Smooth muscle cell of the brain vasculature (primary cell): ENCODE measurements at regions not wholly inside any gene's neighbourhood (a gene's known extent, or its start where the extent isn't known, plus 50 kb on each side); places are given as distances from the start of the nearest gene placed in this dataset.
"Not testable (repeated sequence)": the region's sequence is repeated elsewhere in the genome, so short reads cannot be mapped to it uniquely, and the experiment has no call there.

Experiments used
- DNase-seq: peaks from one replicate; pipeline ENCODE4 v3.0.0-alpha.2; 2012; ENCODE audit warnings: low read depth, low spot score

DNA sequence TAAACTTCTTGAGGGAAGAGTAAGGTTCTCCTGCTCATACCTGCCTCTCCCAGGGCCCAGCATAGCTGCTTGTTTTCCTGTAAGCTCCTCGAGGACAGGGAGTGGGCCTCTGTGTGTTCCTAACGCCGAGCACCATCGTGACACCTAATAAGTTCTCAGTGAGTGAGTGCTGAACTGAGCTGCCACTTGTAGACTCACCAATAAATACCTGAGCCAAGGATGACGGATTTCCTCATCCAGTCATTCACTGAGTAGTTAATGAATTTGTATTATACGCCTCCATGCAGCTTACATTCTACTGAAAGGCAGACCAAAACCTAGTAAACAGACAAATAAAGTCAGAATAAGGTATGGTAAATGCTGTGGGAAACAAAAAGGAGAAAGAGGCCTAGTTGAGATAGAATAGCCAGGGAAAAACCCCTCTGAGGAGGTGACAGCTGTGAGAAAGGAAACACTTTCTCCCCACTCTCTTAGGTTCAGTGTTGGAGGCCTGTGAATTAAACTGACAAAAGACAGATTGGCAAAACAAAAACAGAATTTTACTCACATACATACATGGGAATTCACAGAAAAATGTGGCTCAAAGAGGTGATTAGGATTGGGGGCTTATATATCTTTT, 138.6 kb downstream of the B3GNT2 start:
- no peak for DNase-seq

DNA sequence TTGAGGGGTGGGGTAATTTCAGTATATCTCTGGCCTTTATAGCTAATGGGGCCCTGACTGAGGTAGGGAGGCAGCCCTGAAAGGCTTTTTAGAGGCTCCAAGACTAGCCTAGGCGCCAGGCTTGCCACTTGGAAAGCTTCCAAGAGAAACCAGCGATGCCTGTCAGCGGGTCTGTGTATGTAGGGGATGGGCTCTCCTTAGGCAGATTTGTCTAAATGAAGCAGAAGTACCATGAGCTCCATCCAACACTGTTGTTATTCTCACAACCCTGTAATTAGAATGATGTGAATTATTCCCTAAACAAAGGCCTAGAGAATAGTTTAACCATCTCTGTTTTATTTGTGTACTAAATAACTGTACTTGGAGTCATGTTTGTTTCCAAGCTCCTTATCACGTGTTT, 138.1 kb downstream of the B3GNT2 start:
- DNase-seq, result no peak

DNA sequence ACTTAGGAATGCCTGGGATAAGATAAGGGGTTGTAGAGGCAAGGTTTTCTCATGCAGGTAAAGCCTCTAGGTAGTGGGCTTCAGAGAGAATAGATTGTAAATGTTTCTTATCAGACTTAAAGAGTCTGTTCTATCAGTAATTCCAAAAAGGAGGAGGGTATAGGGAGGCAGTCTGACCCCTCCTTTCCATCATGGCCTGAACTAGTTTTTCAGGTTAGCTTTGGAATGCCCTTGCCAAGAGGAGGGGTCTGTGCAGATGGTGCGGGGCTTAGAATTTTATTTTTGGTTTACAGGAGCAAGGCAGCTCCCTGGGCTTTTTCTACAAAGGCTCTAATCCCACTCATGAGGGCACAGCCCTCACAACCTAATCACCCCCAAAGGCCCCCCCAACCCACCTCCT, 135.0 kb downstream of the B3GNT2 start:
- no peak for DNase-seq

DNA sequence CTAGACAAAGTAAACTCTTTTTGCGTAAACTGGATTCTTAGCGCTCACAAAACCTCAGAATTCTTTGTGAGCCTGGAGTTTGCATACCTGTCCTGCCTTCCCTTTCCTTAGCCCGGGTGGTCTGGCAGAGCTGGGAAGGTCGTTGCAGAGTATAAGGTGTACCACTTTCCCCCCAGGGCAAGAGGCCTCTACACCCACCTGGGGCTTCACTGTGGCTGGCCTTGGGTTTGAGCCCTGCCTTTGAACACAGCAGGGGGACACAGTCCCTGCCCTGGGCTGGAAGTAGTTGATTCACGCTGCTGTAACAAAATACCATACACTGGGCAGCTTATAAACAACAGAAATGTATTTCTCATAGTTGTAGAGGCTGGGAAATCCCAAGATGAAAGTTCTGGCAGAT, 133.9 kb downstream of the B3GNT2 start:
- no peak for DNase-seq

DNA sequence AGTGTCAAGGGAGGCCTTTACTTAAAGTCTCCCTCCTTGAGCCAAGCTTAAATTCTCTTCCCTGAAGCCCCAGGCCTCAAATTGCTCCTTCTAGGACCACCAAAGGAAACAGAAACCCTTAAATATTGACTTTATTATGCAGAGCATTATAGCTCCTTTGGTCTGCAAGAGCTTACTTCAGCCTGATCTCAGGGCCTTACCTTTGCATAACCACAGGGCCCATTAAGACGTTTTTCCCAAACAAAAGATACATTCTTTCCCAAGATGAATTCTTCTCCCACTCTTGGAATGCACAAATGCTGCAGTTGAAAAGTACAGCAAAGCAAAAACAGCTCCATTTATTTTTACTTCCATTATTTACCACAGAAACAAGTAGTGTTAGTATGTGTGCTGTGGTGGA, 130.8 kb downstream of the B3GNT2 start:
- DNase-seq, result no peak

DNA sequence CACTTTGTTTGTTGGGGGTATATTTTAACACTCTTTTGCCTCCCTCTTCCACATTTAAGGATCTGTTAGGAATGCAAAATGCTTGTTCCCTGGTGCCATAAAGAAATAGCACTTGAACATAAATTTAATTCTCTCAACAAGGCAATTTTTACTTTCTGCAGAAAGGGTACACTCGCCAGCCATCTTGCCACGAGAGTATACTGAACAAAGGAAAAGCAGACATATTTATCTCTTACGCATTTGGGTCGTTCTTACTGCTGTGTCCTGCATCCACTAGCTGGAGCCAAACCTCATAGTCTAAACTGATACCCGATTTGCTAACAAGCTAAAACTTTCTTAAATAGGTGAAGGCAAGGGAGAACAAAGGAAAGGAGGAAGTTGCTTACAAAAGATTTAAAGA, 129.5 kb downstream of the B3GNT2 start:
- no peak for DNase-seq

DNA sequence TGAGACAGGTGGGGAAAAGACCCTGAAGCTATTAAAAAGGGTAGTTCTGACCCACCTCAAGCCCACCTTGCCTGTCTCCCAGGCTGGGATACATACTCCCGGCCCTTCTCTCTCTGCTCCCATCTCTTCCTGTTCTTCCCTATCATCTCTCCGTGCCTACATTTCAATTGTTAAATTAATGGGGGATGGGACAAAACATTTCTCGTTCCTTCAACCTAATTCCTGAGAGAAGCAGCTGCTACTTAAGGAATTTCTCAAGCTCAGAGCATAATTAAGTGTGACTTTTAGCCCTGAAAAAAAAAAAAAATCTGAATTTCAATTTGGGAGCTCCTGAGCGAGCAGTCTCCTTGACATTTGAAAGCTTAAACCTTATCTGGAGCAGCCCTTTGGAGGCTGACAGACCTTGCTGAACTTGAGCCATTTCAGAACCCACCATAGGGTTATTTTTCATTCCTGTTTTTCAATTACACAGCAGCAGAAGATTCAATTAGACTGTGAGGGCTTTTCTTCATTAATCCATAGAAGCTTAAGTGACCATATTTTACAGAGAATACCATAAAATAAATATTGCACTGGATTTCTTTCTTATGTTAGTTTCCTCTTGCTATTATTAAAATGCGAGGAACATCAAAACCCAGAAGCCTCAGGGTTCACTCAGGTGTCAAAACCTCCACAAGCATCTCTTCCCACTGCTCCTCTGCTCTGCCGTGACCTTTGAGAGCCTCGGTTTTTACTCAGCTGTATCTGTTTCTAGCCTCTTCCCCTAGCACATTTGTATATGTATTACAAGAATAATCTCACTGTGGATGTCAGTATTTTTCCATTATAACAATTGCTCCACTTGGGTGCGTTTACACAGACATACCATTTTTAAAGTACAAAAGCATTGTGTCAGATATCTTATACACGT, 125.7 kb downstream of the B3GNT2 start:
- no peak for DNase-seq

DNA sequence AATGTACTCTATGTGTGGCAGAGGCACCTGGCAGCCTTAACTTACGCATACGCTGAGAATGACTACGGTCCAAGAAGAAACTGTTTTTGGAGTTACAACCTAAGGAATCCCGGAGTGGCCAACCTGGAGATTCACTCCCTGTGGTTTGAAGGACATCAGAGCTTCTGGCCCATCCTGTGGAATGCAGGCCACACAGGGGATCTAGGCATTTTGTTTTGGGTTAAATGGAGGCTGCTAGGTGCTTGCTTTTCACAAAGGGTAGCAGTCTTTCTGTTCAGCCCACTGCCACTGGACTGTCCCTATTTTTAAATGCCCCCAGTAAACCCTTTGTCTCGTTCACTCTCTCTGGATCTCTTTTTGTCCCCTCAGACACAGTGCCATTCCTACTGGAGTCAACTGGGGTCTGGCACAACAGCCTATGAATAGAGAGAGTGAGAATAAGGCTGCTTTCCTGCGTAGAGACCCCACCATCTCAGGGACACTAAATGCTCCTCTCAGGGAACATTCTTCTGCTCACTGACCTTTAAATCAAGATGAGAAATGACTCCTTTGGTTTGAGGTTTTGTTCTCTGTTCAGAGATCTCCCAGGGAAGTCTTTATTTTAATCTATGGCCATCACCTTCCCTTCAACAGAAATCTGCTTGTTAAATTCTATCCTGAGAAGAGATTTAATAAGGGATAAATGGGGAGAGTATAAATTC, 124.9 kb downstream of the B3GNT2 start:
- DNase-seq, result no peak

DNA sequence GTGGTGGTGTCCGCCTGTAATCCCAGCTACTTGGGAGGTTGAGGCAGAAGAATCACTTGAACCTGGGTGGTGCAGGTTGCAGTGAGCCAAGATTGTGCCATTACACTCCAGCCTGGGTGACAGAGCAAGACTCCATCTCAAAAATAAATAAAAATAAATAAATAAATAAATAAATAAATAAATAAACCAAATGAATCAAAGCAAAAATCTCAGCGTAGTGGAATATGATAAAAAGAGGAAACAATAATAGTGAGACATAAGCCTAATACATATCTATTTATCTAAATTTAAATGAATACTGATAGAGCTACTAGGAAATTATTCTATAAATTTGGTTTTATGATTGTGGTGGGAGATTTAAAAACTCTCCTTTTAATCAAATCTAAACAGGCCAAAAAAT, 124.2 kb downstream of the B3GNT2 start:
- not testable (repeated sequence) for DNase-seq

DNA sequence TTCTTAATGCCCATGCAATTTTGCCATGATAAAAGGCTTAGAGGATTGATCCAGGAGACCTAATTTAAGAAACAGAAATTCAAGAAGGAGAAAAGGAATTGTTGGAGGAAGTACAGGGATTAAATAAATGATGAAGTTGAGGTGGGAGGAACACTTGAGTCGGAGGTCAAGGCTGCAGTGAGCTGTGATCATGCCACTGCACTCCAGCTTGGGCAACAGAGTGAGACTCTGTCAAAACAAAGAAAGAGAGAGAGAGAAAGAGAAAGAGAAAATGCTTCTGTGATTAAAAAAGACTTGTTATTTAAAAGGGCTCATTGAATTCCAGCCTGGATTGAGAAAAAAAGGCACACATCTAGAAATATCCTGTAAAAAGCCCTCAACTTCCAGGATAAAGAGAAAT, 123.2 kb downstream of the B3GNT2 start:
- DNase-seq, result no peak

DNA sequence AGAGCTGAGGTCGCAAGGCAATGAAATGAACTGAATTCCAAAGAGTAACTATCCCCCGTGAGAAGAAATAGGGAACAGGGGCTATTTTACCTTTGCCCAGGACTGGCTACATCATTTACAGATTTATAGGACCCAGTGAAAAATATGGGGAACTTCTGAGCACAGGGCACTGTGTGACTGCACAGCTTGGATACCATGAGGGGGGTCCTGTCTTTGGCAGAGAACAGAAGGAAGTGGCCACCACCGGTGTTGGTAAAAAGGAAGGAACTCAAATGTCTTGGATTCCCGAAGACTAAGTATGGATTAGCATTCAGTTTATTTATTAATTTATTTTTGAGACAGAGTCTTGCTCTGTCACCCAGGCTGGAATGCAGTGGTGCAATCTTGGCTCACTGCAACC, 119.6 kb downstream of the B3GNT2 start:
- no peak for DNase-seq

DNA sequence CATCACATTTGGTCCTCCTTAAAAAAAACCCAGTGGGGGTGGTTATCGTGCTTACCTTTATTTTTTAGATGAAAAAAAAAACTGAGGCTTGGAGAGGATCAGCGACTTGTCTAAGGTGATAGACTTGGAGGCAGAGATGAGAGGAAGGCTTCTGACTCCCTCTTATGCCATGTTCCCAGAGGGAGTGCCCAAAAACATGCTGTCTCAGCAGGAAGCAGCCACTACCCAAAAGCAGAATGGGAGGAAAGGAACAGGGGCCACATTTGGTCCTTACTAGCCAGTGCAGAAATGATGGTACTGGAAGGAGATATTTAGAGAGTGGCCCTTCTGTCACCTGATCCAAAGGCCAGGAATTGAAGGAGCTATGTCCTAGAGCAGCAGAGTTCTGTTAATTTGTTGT, 118.4 kb downstream of the B3GNT2 start:
- no peak for DNase-seq

DNA sequence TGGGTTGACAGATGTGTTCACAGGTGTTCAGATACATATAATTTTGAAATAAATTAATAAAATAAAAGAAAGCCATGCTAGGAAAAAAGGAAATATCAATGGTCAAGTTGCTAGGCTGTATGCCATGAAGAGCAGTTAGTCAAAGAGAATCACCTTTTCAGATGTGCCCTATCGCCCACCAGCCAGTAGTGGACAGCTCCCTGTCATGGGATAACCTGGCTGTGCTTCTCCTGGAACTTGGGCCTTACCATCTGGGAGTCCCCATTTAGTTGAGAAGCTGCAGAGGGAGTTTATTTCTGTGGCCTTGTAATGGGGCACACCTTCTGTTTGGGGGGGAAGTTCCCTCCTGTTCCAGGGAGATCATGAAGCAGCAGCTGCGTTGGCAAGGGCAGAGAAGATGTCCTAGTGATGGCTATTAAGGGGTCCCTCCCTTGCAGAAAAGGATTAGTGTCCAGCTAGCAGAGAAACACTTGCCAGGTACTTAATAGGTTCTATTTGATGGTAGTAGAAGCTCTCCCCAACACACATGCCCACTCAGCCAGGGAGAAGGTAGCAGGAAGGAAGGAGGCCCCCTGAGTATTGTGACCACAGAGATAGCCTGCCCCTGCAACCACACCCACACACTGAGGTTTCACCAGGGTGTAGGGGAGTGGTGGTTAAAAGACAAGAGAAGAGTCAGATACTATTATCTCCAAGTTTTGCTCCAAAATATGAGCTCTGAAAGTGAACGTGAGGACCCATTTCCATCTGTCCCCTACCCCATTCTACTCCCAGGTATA, 117.7 kb downstream of the B3GNT2 start:
- no peak for DNase-seq

DNA sequence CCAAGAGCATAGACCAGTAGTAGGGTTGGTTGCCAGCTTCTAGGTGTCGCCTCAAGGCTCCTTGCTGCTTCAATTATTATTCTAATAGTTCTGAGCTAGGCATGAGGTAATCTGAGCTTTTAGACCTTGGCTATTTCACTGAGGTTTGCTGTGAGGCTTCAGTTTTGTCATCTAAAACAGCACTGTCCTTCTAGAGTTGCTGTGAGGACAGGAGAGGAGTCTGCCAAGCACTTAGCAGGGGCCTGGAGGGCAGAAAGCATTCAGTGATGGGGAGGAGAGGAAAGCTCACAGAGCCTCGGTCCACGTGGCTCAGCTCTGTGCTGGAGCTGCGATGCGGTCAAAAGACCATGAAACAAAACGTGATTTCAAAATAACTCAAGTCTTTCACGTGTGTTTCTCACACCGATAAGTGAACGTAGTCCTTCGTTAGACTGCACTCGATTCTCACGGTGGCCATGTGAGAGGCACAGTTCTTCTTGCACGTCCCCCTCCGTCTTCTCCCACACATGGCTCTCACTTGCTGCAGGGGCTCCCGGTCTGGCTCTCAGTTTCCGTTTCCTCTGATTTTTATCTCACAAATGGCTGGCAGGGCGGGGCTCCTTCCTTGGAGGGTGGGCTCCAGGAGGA, 113.7 kb downstream of the B3GNT2 start:
- no peak for DNase-seq

DNA sequence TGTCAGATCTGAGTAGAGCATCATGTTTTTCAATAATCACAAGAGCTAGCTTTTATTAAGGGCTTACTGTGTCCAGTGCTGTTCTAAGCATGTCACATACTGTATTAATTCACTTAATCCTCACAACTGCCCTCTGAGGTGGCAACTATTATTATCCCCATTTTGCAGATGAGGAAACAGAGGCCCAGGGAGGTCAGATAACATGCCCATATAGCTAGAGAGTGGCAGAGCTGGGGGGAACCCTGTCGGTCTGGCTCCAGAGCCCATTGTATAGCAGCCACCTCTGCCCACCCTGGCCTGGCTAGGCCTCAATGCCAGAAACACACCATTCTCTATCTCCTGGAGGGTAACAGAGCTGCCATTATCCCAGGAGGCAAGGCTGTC, 113.2 kb downstream of the B3GNT2 start:
- no peak for DNase-seq

DNA sequence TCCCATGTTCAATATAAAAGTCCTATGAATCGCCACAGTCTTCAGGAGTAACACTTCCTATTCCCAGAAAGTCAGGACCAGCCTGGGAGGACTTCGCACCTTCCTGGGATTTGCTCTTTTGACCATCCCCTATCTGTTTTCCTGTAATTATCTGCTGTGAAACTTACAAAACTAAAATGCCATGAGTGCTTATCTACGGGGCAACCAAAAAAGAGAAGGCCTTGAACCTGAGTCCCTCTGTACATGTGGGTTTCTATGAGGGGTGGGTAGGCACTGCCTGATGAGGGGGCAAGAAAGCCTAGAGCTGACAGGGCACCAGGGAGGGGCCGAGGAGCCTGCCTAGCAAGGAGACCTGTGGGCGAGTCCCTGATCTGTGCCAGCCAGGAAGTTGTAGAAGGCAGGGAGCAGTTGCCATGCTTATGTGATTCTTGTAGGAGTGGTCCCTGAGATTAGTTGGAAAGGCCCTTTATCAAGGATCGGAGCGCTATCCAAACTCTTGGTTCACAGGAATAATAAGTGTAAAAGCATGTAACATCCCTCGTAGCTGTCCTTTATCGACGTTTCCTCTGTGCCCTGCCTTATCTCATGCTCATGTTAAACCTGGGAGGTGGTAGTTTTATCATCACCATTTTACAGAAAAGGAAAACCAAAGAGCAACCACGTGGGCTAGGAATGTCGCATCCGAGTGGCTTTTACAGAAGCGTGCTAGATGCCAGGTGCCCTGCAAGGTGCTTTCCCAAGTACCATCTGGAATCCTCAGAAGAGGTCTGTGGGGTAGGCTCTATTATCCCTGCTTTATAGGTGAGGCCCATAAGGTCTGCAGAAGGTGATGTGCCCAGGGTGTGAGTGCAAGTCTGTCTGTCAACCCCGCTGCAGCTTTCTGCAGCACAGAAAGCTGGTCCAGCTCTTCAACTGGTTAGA, 111.8 kb downstream of the B3GNT2 start:
- no peak for DNase-seq

DNA sequence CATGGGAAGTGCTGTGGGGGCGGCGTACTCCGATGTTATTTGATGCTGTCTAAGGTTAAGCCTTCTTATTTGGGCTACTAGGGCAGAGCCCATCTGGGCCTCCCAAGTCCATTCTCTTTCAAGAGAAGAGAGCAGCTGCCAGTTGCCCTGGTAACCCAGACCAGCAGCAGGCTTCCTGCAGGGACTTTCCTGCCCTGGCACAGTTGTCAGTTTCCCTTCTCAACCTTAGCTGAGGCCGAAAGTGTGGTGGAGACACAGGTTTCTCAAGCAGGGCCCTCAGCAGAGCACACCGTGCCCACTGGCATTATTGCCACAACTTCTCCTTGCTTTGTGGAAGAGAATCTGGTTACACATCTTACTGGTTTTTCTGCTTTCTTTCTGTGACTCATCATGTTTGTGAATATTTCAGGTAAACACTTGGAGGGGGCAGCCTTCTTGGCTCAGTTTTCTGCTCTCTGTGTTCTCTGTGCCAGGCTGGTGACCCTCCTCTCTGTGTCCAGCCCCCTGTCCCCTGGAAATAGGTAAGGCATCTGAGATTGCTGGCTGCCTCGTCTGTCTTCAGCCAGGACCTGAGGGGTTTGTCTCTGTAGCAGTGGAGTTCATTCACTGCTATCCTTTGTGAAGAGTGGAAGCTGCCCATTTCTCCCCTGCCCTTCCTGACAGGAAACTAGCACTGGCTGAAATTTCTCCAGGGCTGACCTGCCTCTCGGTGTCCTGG, 111.0 kb downstream of the B3GNT2 start:
- no peak for DNase-seq

DNA sequence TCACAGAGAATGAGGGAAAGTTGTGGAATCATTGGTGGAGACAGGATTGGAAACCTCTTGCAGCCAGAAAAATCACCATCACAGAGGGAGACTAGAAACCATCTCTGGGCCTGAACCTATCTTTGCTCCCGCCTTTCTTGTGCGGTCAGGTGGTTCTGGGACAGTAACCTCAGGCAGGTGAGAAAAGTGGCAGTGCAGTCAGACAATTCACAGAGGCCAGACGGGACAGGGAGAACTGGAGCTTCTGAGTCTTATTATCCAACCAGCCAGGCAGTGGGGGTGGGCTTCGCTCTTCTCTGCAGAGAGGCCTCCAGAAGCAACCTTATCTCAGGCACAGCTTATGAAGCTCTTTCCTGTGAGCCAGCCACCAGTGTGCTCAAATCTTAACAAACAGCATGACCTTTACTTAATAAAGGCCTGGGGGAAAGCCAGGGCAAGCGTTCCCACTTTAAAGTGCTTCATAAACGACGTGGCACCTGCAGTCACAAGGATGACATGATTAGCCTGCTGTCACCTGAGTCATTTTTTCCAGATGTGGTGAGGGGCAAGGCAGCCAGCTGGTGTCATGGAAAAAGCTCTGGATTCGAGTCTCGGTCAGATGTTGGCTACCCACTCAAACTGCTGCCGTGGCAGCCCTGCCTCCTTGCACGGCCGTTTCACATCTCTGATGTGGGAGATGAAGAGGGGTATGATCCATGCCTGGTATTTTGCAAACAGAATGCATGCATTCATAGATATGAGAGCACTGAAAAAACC, 109.7 kb downstream of the B3GNT2 start:
- no peak for DNase-seq
